ENCODE measurements at regions not wholly inside any gene's neighbourhood (a gene's known extent, or its start where the extent isn't known, plus 50 kb on each side); places are given as distances from the start of the nearest gene placed in this dataset.
A peak's percentile ranks its signal among the peaks of the same experiment; 100 is the strongest.

DNA sequence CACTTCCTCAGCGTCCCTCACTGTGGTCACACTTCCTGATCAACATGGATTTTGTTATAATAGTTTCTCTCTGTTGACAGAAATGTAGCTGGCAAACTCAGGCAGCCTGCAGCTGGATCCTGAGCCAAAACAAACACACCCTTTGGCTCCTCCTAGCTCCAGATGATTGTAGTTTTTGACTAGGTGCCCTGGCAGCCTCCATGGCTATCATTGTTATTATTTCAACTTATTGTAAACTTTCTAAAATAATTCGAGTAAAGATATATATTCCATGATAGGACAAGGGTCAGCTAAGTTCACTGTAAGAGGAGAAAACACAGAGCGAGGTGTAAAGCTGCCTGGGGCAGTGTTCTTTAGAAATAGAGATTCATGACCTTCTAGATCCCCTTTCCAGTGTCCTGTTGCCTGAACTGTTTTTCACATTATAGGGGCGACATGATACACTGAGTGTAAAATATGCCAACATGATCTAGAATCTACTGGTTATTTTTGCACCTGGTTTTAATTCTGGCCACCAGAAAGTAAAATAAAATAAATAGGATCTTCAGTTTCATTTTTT, 98.2 kb upstream of the HDGFL1 start:
- Histone ChIP-seq H3K4me3 (no peak overlapping the region), H3K4me1 (peaks cover 0 to 21% (median 9%) of the 10 kb centered on the region in 4 donors), H3K27me3 (no peaks in the 10 kb centered on the region), H3K27ac (peak overlapping the region in 2 of 3 donors; percentile 23 to 65), H3K9me3 (no peaks in the 10 kb centered on the region), H3K36me3 (no peaks in the 10 kb centered on the region)
- DNase-seq (peak; percentile 53 to 85 (median 69)), ATAC-seq (peak; percentile 86 to 93 (median 92))
- intact Hi-C loops (cut with DNase I), result no loop called here
- TF ChIP-seq, protein P1, sequence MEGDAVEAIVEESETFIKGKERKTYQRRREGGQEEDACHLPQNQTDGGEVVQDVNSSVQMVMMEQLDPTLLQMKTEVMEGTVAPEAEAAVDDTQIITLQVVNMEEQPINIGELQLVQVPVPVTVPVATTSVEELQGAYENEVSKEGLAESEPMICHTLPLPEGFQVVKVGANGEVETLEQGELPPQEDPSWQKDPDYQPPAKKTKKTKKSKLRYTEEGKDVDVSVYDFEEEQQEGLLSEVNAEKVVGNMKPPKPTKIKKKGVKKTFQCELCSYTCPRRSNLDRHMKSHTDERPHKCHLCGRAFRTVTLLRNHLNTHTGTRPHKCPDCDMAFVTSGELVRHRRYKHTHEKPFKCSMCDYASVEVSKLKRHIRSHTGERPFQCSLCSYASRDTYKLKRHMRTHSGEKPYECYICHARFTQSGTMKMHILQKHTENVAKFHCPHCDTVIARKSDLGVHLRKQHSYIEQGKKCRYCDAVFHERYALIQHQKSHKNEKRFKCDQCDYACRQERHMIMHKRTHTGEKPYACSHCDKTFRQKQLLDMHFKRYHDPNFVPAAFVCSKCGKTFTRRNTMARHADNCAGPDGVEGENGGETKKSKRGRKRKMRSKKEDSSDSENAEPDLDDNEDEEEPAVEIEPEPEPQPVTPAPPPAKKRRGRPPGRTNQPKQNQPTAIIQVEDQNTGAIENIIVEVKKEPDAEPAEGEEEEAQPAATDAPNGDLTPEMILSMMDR (IDR thresholded peaks at IDR 0.05), result peak; percentile 18 to 37 (median 28)
- no peak for TF ChIP-seq POLR2A (IDR thresholded peaks at IDR 0.05)
- WGBS (ENCODE audit: insufficient coverage, low coverage, low lambda C conversion rate, missing lambda C conversion rate), result 12% methylated on average over 4 of the region's 4 CpGs

DNA sequence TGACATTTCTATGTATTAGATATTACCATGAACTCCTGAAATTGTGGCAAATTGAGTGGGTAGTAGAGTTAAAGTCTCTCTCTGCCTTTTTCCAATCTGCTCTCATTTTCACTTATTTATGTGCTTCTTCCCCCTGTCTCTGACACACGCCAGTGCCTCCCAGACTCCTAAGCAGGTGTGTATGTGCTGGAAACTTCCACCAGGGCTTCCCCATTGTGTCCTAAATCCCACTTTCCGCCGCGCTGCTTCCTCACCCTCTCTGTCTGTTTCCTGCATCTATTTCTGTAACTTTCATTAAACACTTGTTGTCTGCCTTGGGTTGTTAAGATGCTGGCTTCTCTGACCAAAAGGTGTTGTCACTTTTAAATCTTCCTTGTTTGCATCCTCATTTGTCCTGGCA, 97.6 kb upstream of the HDGFL1 start:
- Histone ChIP-seq H3K4me1 (peaks cover 0 to 21% (median 9%) of the 10 kb centered on the region in 4 donors), H3K27me3 (no peaks in the 10 kb centered on the region), H3K36me3 (no peaks in the 10 kb centered on the region), H3K4me3 (no peak overlapping the region), H3K27ac (no peak overlapping the region), H3K9me3 (no peaks in the 10 kb centered on the region)
- TF ChIP-seq POLR2A (IDR thresholded peaks at IDR 0.05), result no peak
- TF ChIP-seq, protein P1 (IDR thresholded peaks at IDR 0.05), result no peak
- intact Hi-C loops (cut with DNase I), result no loop called here
- DNase-seq (no peak), ATAC-seq (no peak)
- WGBS (ENCODE audit: insufficient coverage, low coverage, low lambda C conversion rate, missing lambda C conversion rate), result 57% methylated on average over 4 of the region's 4 CpGs

DNA sequence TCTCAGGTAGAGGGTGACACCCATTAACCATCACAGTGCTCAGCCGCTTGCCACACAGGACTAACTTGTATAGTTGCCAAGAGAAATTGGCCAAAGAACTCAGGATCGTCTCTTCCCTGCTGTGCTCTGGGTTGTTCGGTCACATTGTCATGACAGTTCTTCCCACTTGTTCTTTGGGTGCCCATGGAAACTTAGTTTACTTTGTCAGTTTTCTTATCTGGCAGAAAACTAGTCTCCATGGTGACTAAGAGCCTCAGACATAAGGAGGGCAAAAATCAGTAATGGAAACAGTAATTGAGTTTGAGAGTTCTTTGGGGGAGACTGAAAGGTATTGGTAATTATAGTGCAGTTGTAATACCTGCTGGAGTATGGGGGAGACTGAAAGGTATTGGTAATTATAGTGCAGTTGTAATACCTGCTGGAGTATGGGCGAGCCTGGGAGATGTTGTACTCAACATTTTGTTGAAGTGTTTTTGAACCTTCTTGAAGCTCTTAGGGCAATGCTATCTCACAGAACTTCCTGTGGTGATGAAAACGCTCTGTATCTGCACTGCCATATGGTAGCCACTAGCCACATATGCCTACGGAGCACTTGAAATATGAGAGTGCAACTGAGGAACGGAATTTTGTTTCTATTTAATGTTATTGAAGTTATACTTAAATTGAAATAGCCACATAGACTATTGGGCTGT, 95.2 kb upstream of the HDGFL1 start:
- 52% methylated on average over 6 of the region's 7 CpGs for WGBS (ENCODE audit: insufficient coverage, low coverage, low lambda C conversion rate, missing lambda C conversion rate)
- peaks cover 0 to 16% (median 9%) of the 10 kb centered on the region in 4 donors for H3K4me1 ChIP-seq
- DNase-seq, result no peak
- H3K36me3 ChIP-seq, result no peaks in the 10 kb centered on the region
- peak in 2 of 4 donors; percentile 39 to 50 for ATAC-seq
- no peak overlapping the region for H3K4me3 ChIP-seq
- no peaks in the 10 kb centered on the region for H3K9me3 ChIP-seq
- intact Hi-C loops (cut with DNase I), result no loop called here
- no peak overlapping the region for H3K27ac ChIP-seq
- TF ChIP-seq, protein P1 (IDR thresholded peaks at IDR 0.05), result no peak
- TF ChIP-seq POLR2A (IDR thresholded peaks at IDR 0.05), result no peak
- no peaks in the 10 kb centered on the region for H3K27me3 ChIP-seq

DNA sequence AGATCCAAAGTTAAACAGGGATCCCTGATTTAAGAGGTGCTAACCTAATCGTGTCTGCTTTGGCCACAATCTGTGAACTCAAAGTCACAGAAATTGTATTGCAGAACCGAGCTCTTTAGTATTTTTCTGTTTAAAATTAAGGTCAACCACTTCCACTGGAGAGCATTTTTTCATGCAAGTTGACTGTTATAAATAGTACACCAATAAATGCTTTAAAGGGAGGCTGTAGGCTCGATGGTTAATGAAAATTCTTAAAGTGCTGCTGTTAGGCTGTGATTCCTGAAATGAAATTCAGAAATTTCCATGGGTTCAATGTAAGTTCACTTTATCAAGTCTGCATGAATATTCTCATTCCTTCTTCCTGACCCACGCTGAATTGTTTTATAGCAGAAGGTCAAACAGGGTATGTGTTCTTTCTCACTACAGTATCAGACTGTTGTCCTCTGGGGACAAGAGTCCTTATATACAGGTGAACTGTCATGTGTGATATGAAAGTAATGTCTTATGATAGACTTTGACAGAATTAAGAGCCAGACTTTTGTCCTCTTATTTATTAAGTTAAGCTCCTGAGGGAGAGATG, 92.5 kb upstream of the HDGFL1 start:
- Histone ChIP-seq H3K9me3 (no peaks in the 10 kb centered on the region), H3K27me3 (no peaks in the 10 kb centered on the region), H3K27ac (no peak overlapping the region), H3K4me3 (no peak overlapping the region), H3K4me1 (peaks cover 0 to under 1% (median 0%) of the 10 kb centered on the region in 4 donors), H3K36me3 (no peaks in the 10 kb centered on the region)
- TF ChIP-seq POLR2A (IDR thresholded peaks at IDR 0.05), result no peak
- TF ChIP-seq, protein P1 (IDR thresholded peaks at IDR 0.05), result no peak
- DNase-seq, result no peak
- no peak for ATAC-seq
- intact Hi-C loops (cut with DNase I), result no loop called here
- 59% methylated on average over 3 of the region's 4 CpGs for WGBS (ENCODE audit: insufficient coverage, low coverage, low lambda C conversion rate, missing lambda C conversion rate)

Data from right lobe of liver (tissue), 6 donors.